ENCODE measurements at regions not wholly inside any gene's neighbourhood (a gene's known extent, or its start where the extent isn't known, plus 50 kb on each side); places are given as distances from the start of the nearest gene placed in this dataset.

- Histone ChIP-seq H3K79me2 (ENCODE audit: insufficient read depth, low read length) (no peaks in the 10 kb centered on the region), H4K20me1 (ENCODE audit: insufficient read depth, low read length) (no peaks in the 10 kb centered on the region), H2AFZ (ENCODE audit: low read length) (no peak overlapping the region), H3K4me3 (replicated peaks in 1 of 3; ENCODE audit: insufficient read depth in 1 of 3, low read depth in 2 of 3, low read length in 3 of 3) (no peak overlapping the region), H3K36me3 (replicated peaks in 1 of 2; ENCODE audit: control insufficient read depth in 1 of 2, insufficient read depth in 2 of 2, low read length in 2 of 2) (no peaks in the 10 kb centered on the region), H3K9me3 (ENCODE audit: low read length) (no peaks in the 10 kb centered on the region), H3K27me3 (ENCODE audit: control insufficient read depth in 1 of 2, insufficient read depth in 2 of 2, low read length in 2 of 2) (no peaks in the 10 kb centered on the region; a peak in 1 of 5 replicates), H3K27ac (ENCODE audit: extremely low read length, insufficient read depth, low read length) (no peak overlapping the region), H3K4me2 (ENCODE audit: low read depth, low read length) (no peak overlapping the region), H3K4me1 (ENCODE audit: insufficient read depth, low read length) (peaks cover 10% of the 10 kb centered on the region), H3K9ac (ENCODE audit: insufficient read depth, low read depth, low read length) (no peak overlapping the region)
- TF ChIP-seq MLLT10 (CRISPR knock-in tag; IDR thresholded peaks at IDR 0.05): no peak
- TF ChIP-seq ZNF75D (CRISPR knock-in tag; IDR thresholded peaks at IDR 0.05; ENCODE audit: borderline replicate concordance): no peak
- no peak for TF ChIP-seq ZFP91 (CRISPR knock-in tag; IDR thresholded peaks at IDR 0.05; ENCODE audit: borderline replicate concordance)
- TF ChIP-seq ATF7 (IDR thresholded peaks at IDR 0.05): peak; percentile 20; the same call in 1 of the 2 replicates
- TF ChIP-seq ATF7 (CRISPR knock-in tag; IDR thresholded peaks at IDR 0.05): no peak
- TF ChIP-seq NR1H2 (CRISPR knock-in tag; IDR thresholded peaks at IDR 0.05; ENCODE audit: borderline replicate concordance, low read depth): no peak
- TF ChIP-seq TRIM22 (IDR thresholded peaks at IDR 0.05): 0 out of 2 replicates have a peak, but pooled peaks have one; percentile 57
- 0 out of 2 replicates have a peak, but pooled peaks have one; percentile 25 for TF ChIP-seq NONO (IDR thresholded peaks at IDR 0.05)
- no peak for TF ChIP-seq NONO (CRISPR knock-in tag; conservative IDR thresholded peaks at IDR 0.05)
- intact Hi-C loops (cut with micrococcal nuclease; ENCODE audit: unreplicated experiment): loop anchor here (5.0 to 10.0 kb wide), 2 partner anchors 161 to 202 kb away; no protein-coding TSS in a partner anchor
- in situ Hi-C loops (cut with HindIII; ENCODE audit: extremely low pct_ligation_motif_present, low pct_unique_long_range_greater_than_20kb): loop anchor here (5.0 kb wide), 1 partner anchor 438 kb away; no protein-coding TSS in a partner anchor
- WGBS (ENCODE audit: low lambda C conversion rate): 50% methylated on average over 3 of the region's 3 CpGs
- FAIRE-seq: no peak
- DNase-seq (ENCODE audit: low spot score): no peak
- ChIA-PET CTCF (ENCODE audit: low intra/inter-chr PET ratio, low total read pairs) (no interaction called here), POLR2A (interaction anchor here (1.2 kb wide), 1 partner anchor 437 kb away, joined by 3 read pairs; no protein-coding TSS in a partner anchor)
- no peak for ATAC-seq
- BruUV-seq (replicated peaks): no TSS peak
Measured at GRCh38 chr6:160934157-160934556, 57.4 kb upstream of the MAP3K4 start.

Measured in HepG2 (cell line).